ENCODE measurements at regions not wholly inside any gene's neighbourhood (a gene's known extent, or its start where the extent isn't known, plus 50 kb on each side); places are given as distances from the start of the nearest gene placed in this dataset.

DNA sequence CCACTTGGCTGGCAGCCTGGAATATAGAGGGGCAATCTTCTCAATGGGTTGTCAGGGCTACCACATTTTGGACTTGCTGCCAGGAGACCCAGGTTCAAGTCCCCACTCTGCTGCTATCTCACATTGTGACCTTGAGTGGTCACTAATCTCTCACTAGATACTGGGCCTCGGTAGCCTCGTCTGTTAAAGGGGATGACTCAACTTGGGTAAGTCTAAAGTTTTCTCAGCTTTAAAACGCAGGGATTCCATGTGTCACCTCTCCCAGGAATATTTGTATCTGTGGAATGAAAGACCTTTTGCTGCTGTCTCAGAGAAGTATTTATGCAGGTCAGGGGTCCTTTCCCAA is 86.3 kb downstream of the SEMA4F start:
- H2BK20ac ChIP-seq (ENCODE audit: low read length), result 0 out of 2 replicates have a peak overlapping the region, but pooled peaks have one; percentile 48
- H3K14ac ChIP-seq (ENCODE audit: insufficient read length), result no peak overlapping the region
- H3K23me2 ChIP-seq (ENCODE audit: low read depth, low read length), result no peaks in the 10 kb centered on the region
- H3K56ac ChIP-seq (replicated peaks; ENCODE audit: insufficient read length, low read depth, low read length), result no peak overlapping the region
- H4K8ac ChIP-seq (ENCODE audit: extremely low read depth, insufficient read depth, low read length), result no peak overlapping the region
- no peaks in the 10 kb centered on the region for H3K79me1 ChIP-seq (ENCODE audit: low read depth, low read length)
- H3K4me1 ChIP-seq (replicated peaks in 1 of 4; ENCODE audit: control insufficient read depth in 3 of 4, insufficient read depth in 4 of 4, low read length in 3 of 4), result peaks cover 0 to 8% (median under 1%) of the 10 kb centered on the region in 4 experiments; a peak in 2 of 7 replicates
- FAIRE-seq (no peak), DNase-seq (ENCODE audit: low read depth in 1 of 2, low spot score in 2 of 2) (no peak)
- ChIA-PET POLR2A (ENCODE audit: partially characterized antibody) (interaction anchor here (1.0 to 1.1 kb wide), 2 partner anchors 10 to 89 kb away, joined by 3 to 6 read pairs; no protein-coding TSS in a partner anchor), CTCF (ENCODE audit: partially characterized antibody) (interaction anchor here (0.6 to 2.6 kb wide), 8 partner anchors 12 to 800 kb away, joined by 3 to 11 read pairs (median 4); partner anchors contain the start of gene HK2)
- H3K4ac ChIP-seq (replicated peaks; ENCODE audit: insufficient read length, low read depth, low read length), result no peak overlapping the region
- H3K4me2 ChIP-seq (ENCODE audit: insufficient read depth in 1 of 2, low read depth in 2 of 2, low read length in 2 of 2), result no peak overlapping the region
- H3K27me3 ChIP-seq (replicated peaks in 1 of 4; ENCODE audit: control insufficient read depth in 3 of 4, extremely low read depth in 1 of 4, insufficient read depth in 3 of 4, low read length in 3 of 4), result no peaks in the 10 kb centered on the region
- peaks cover 3 to 6% of the 10 kb centered on the region in 2 experiments; a peak in 1 of 4 replicates for H3K9me3 ChIP-seq (ENCODE audit: insufficient read depth in 2 of 2, low read depth in 1 of 2, low read length in 1 of 2)
- H2BK5ac ChIP-seq (ENCODE audit: low read depth, low read length), result no peak overlapping the region
- H2BK120ac ChIP-seq (replicated peaks; ENCODE audit: low read depth, low read length), result no peak overlapping the region
- H4K91ac ChIP-seq (replicated peaks; ENCODE audit: insufficient read length, low read length), result no peak overlapping the region
- no peaks in the 10 kb centered on the region for H3K79me2 ChIP-seq (ENCODE audit: control insufficient read depth in 1 of 2, insufficient read depth in 2 of 2, low read length in 2 of 2)
- no peak overlapping the region for H3K27ac ChIP-seq (ENCODE audit: low read depth, low read length)
- H3K23ac ChIP-seq (ENCODE audit: insufficient read length), result no peak overlapping the region
- H2AFZ ChIP-seq (ENCODE audit: low read length), result 0 out of 2 replicates have a peak overlapping the region, but pooled peaks have one; percentile 19
- H2BK15ac ChIP-seq (ENCODE audit: low read length), result peak overlapping the region; percentile 55; the same call in 1 of the 2 replicates
- no peak overlapping the region; the same call in 1 of the 2 replicates for H2AK5ac ChIP-seq (ENCODE audit: low read depth, low read length)
- H3K36me3 ChIP-seq (ENCODE audit: control insufficient read depth in 2 of 4, insufficient read depth in 4 of 4, low read length in 3 of 4), result no peaks in the 10 kb centered on the region; a peak in 1 of 8 replicates
- no peak overlapping the region for H3K18ac ChIP-seq (ENCODE audit: extremely low read depth, low read length)
- H4K20me1 ChIP-seq (replicated peaks in 1 of 2; ENCODE audit: control insufficient read depth in 1 of 2, insufficient read depth in 2 of 2, low read length in 2 of 2), result no peaks in the 10 kb centered on the region
- no peak overlapping the region for H3K4me3 ChIP-seq (ENCODE audit: extremely low read depth in 1 of 4, insufficient read depth in 2 of 4, low read depth in 3 of 4, low read length in 4 of 4)
- H3K9ac ChIP-seq (replicated peaks in 1 of 4; ENCODE audit: extremely low read depth in 1 of 4, low read depth in 3 of 4, low read length in 3 of 4), result no peak overlapping the region
- WGBS, 2 experiments (ENCODE audit: extremely low coverage in 1 of 2, insufficient coverage in 1 of 2, insufficient read length in 1 of 2, insufficient replicate concordance in 2 of 2, low coverage in 1 of 2, low lambda C conversion rate in 2 of 2, missing lambda C conversion rate in 1 of 2), result 71% methylated on average over 3 of the region's 3 CpGs; no CpG with 5 or more reads in 1 of the 2 experiments
- H2BK12ac ChIP-seq (ENCODE audit: low read depth, low read length), result peak overlapping the region; percentile 75; the same call in 1 of the 2 replicates
- TF ChIP-seq RAD21 (IDR thresholded peaks at IDR 0.05 in 1 of 2, conservative IDR thresholded peaks at IDR 0.05 in 1 of 2; ENCODE audit: low read depth in 2 of 2, low read length in 2 of 2) (no peak), NANOG (IDR thresholded peaks at IDR 0.05; ENCODE audit: insufficient read depth, low read depth, low read length, poor library complexity, severe bottlenecking) (no peak), BRCA1 (IDR thresholded peaks at IDR 0.05; ENCODE audit: low read depth, low read length) (no peak), SAP30 (IDR thresholded peaks at IDR 0.05; ENCODE audit: insufficient read depth, insufficient replicate concordance, low read length) (no peak), TCF12 (IDR thresholded peaks at IDR 0.05; ENCODE audit: low read depth, low read length) (no peak), ASH2L (IDR thresholded peaks at IDR 0.05; ENCODE audit: low read length) (no peak)
- no peak overlapping the region for H4K5ac ChIP-seq (ENCODE audit: insufficient read length, low read depth, low read length)

All from H1 (cell line).